Hepatocyte (in vitro differentiated cells): ENCODE measurements at regions not wholly inside any gene's neighbourhood (a gene's known extent, or its start where the extent isn't known, plus 50 kb on each side); places are given as distances from the start of the nearest gene placed in this dataset.

ENCODE experiments used
- DNase-seq: peaks from one replicate; pipeline ENCODE4 v3.0.0-alpha.2; 2016; ENCODE audit warnings: low spot score
- H2AFZ ChIP-seq: fragments of 200-600 bp; sonication (generic); 2 replicates; pipeline ENCODE4 v1.6.0; 2016; ENCODE audit warnings: antibody characterized with exemption, mild to moderate bottlenecking
- H3K27ac ChIP-seq: fragments of 200-600 bp; sonication (generic); 2 replicates; pipeline ENCODE4 v1.5.1; 2016; ENCODE audit warnings: mild to moderate bottlenecking
- H3K27me3 ChIP-seq: fragments of 200-600 bp; sonication (generic); 2 replicates; pipeline ENCODE4 v1.6.1; 2016
- H3K36me3 ChIP-seq: fragments of 200-600 bp; sonication (generic); replicated peaks from 2 replicates; pipeline ENCODE4 v1.5.1; 2016; ENCODE audit warnings: low read depth; ENCODE audit not compliant: insufficient read depth
- H3K4me1 ChIP-seq: fragments of 200-600 bp; sonication (generic); 2 replicates; pipeline ENCODE4 v1.5.1; 2016; ENCODE audit warnings: mild to moderate bottlenecking, moderate library complexity; ENCODE audit not compliant: insufficient read depth
- H3K4me2 ChIP-seq: fragments of 200-600 bp; sonication (generic); 2 replicates; pipeline ENCODE4 v1.6.0; 2016
- H3K4me3 ChIP-seq: fragments of 200-600 bp; sonication (generic); 2 replicates; pipeline ENCODE4 v1.5.1; 2016; ENCODE audit warnings: mild to moderate bottlenecking
- H3K79me2 ChIP-seq: fragments of 200-600 bp; sonication (generic); 2 replicates; pipeline ENCODE4 v1.6.0; 2017; ENCODE audit warnings: mild to moderate bottlenecking
- H3K9me2 ChIP-seq: fragments of 200-600 bp; sonication (generic); replicated peaks from 2 replicates; pipeline ENCODE4 v1.6.0; 2017; ENCODE audit warnings: mild to moderate bottlenecking; ENCODE audit not compliant: insufficient read depth
- H3K9me3 ChIP-seq: fragments of 200-600 bp; sonication (generic); 2 replicates; pipeline ENCODE4 v1.5.1; 2016; ENCODE audit warnings: low read depth, mild to moderate bottlenecking
- H4K20me1 ChIP-seq: fragments of 200-600 bp; sonication (generic); 2 replicates; pipeline ENCODE4 v1.6.0; 2016; ENCODE audit warnings: mild to moderate bottlenecking; ENCODE audit not compliant: insufficient read depth, poor library complexity, severe bottlenecking
- CTCF ChIP-seq: fragments of 200-600 bp; sonication (generic); IDR thresholded peaks from 2 replicates; pipeline ENCODE4 v1.5.1; 2016; ENCODE audit warnings: antibody characterized with exemption, mild to moderate bottlenecking; ENCODE audit not compliant: poor library complexity
- EZH2 ChIP-seq: fragments of 200-600 bp; sonication (generic); IDR thresholded peaks from 2 replicates; pipeline ENCODE4 v1.6.1; 2016; ENCODE audit warnings: antibody characterized with exemption, mild to moderate bottlenecking, borderline replicate concordance
- EZH2phosphoT487 ChIP-seq: fragments of 200-600 bp; sonication (generic); IDR thresholded peaks from one replicate; pipeline ENCODE4 v1.6.1; 2018; ENCODE audit warnings: antibody characterized with exemption, mild to moderate bottlenecking, low read depth, moderate library complexity; ENCODE audit not compliant: unreplicated experiment, severe bottlenecking
- WGBS: methylation state at CpG from one replicate; pipeline ENCODE4 v1.1.6; 2016; ENCODE audit warnings: low lambda C conversion rate; ENCODE audit errors: missing lambda C conversion rate; 5-methylcytosine and 5-hydroxymethylcytosine counted together

GRCh38 chr16:5575121-5575520 lies 477.5 kb upstream of the EEF2KMT start:
- TF ChIP-seq CTCF (no peak), EZH2phosphoT487 (no peak), EZH2 (no peak)
- Histone ChIP-seq H3K27ac (no peak overlapping the region), H3K79me2 (no peaks in the 10 kb centered on the region), H2AFZ (no peak overlapping the region), H3K9me3 (no peaks in the 10 kb centered on the region), H3K36me3 (no peaks in the 10 kb centered on the region), H3K9me2 (no peaks in the 10 kb centered on the region), H3K4me1 (no peaks in the 10 kb centered on the region), H3K27me3 (peaks cover 9% of the 10 kb centered on the region), H3K4me3 (no peak overlapping the region), H3K4me2 (no peak overlapping the region), H4K20me1 (no peaks in the 10 kb centered on the region)
- 93% methylated on average over 6 of the region's 6 CpGs for WGBS
- no peak for DNase-seq

- Histone ChIP-seq H3K4me2 (no peak overlapping the region), H3K9me2 (no peaks in the 10 kb centered on the region), H3K4me3 (no peak overlapping the region), H2AFZ (no peak overlapping the region), H3K36me3 (no peaks in the 10 kb centered on the region), H3K9me3 (no peaks in the 10 kb centered on the region), H3K4me1 (no peaks in the 10 kb centered on the region), H4K20me1 (no peaks in the 10 kb centered on the region), H3K27ac (no peak overlapping the region), H3K27me3 (peaks cover 9% of the 10 kb centered on the region), H3K79me2 (no peaks in the 10 kb centered on the region)
- DNase-seq = no peak
- WGBS = 52% methylated on average over 2 of the region's 2 CpGs
- no peak for TF ChIP-seq EZH2phosphoT487
- TF ChIP-seq CTCF = no peak
- no peak for TF ChIP-seq EZH2
Observed at GRCh38 chr16:5572056-5572455, 474.5 kb upstream of the EEF2KMT start.

- Histone ChIP-seq H3K9me2 (no peaks in the 10 kb centered on the region), H3K79me2 (no peaks in the 10 kb centered on the region), H3K4me2 (no peak overlapping the region), H3K27ac (no peak overlapping the region), H3K4me1 (no peaks in the 10 kb centered on the region), H3K36me3 (no peaks in the 10 kb centered on the region), H3K9me3 (no peaks in the 10 kb centered on the region), H3K4me3 (no peak overlapping the region), H3K27me3 (peaks cover 3% of the 10 kb centered on the region), H4K20me1 (no peaks in the 10 kb centered on the region), H2AFZ (no peak overlapping the region)
- TF ChIP-seq EZH2 (no peak), CTCF (no peak), EZH2phosphoT487 (no peak)
- DNase-seq = no peak
- WGBS = 80% methylated on average over 8 of the region's 8 CpGs
Observed at GRCh38 chr16:5571446-5571845, 473.9 kb upstream of the EEF2KMT start.

- no peak overlapping the region for H3K4me2 ChIP-seq
- no peaks in the 10 kb centered on the region for H3K36me3 ChIP-seq
- TF ChIP-seq CTCF = no peak
- no peak for TF ChIP-seq EZH2
- no peak for TF ChIP-seq EZH2phosphoT487
- no peaks in the 10 kb centered on the region for H3K27me3 ChIP-seq
- WGBS = 88% methylated on average over 6 of the region's 6 CpGs
- no peak overlapping the region for H3K4me3 ChIP-seq
- no peak for DNase-seq
- no peaks in the 10 kb centered on the region for H3K4me1 ChIP-seq
- H4K20me1 ChIP-seq = no peaks in the 10 kb centered on the region
- H3K27ac ChIP-seq = no peak overlapping the region
- no peak overlapping the region for H2AFZ ChIP-seq
- no peaks in the 10 kb centered on the region for H3K9me2 ChIP-seq
- H3K79me2 ChIP-seq = no peaks in the 10 kb centered on the region
- no peaks in the 10 kb centered on the region for H3K9me3 ChIP-seq
Observed at GRCh38 chr16:5561800-5562199, 464.2 kb upstream of the EEF2KMT start.
